ENCODE measurements at regions not wholly inside any gene's neighbourhood (a gene's known extent, or its start where the extent isn't known, plus 50 kb on each side); places are given as distances from the start of the nearest gene placed in this dataset.

GRCh38 chr6:19424853-19425252, 412.3 kb upstream of the ID4 start:
- DNase-seq = no peak

GRCh38 chr6:19427548-19427947, 409.6 kb upstream of the ID4 start:
- no peak for DNase-seq

- no peak for DNase-seq
Measured at GRCh38 chr6:19432966-19433498, 404.1 kb upstream of the ID4 start.

- DNase-seq = no peak
Measured at GRCh38 chr6:19434065-19434464, 403.1 kb upstream of the ID4 start.

GRCh38 chr6:19435755-19436154, 401.4 kb upstream of the ID4 start:
- no peak for DNase-seq

GRCh38 chr6:19438566-19439353, 398.4 kb upstream of the ID4 start:
- DNase-seq = no peak

- DNase-seq = no peak
Measured at GRCh38 chr6:19440531-19440930, 396.6 kb upstream of the ID4 start.

GRCh38 chr6:19443411-19443810, 393.8 kb upstream of the ID4 start:
- DNase-seq = no peak

- DNase-seq = no peak
Measured at GRCh38 chr6:19444041-19444440, 393.1 kb upstream of the ID4 start.

GRCh38 chr6:19444481-19444880, 392.7 kb upstream of the ID4 start:
- DNase-seq = no peak

GRCh38 chr6:19446570-19446969, 390.6 kb upstream of the ID4 start:
- no peak for DNase-seq

GRCh38 chr6:19450651-19451050, 386.5 kb upstream of the ID4 start:
- no peak for DNase-seq

GRCh38 chr6:19452495-19452894, 384.7 kb upstream of the ID4 start:
- DNase-seq = no peak

GRCh38 chr6:19454001-19454720, 383.0 kb upstream of the ID4 start:
- DNase-seq = no peak

- no peak for DNase-seq
Measured at GRCh38 chr6:19454721-19455392, 382.3 kb upstream of the ID4 start.

GRCh38 chr6:19463250-19463649, 373.9 kb upstream of the ID4 start:
- DNase-seq = no peak

- DNase-seq = no peak
Measured at GRCh38 chr6:19463925-19464324, 373.2 kb upstream of the ID4 start.

- no peak for DNase-seq
Measured at GRCh38 chr6:19465256-19465655, 371.9 kb upstream of the ID4 start.

- DNase-seq = no peak
Measured at GRCh38 chr6:19465760-19466159, 371.4 kb upstream of the ID4 start.

- no peak for DNase-seq
Measured at GRCh38 chr6:19470333-19470732, 366.8 kb upstream of the ID4 start.

GRCh38 chr6:19472153-19472552, 365.0 kb upstream of the ID4 start:
- DNase-seq = no peak

- no peak for DNase-seq
Measured at GRCh38 chr6:19472850-19473249, 364.3 kb upstream of the ID4 start.

GRCh38 chr6:19477563-19477962, 359.6 kb upstream of the ID4 start:
- DNase-seq = no peak

- no peak for DNase-seq
Measured at GRCh38 chr6:19478273-19478672, 358.9 kb upstream of the ID4 start.
